ACHN (cell line): ENCODE measurements at regions not wholly inside any gene's neighbourhood (a gene's known extent, or its start where the extent isn't known, plus 50 kb on each side); places are given as distances from the start of the nearest gene placed in this dataset.
A peak's percentile ranks its signal among the peaks of the same experiment; 100 is the strongest.
"Not testable (repeated sequence)": the region's sequence is repeated elsewhere in the genome, so short reads cannot be mapped to it uniquely, and the experiment has no call there.

Experiments used
- DNase-seq: peaks from one replicate; pipeline ENCODE4 v3.0.0-alpha.2; 2015
- in situ Hi-C: cut with HindIII; loops from 2 replicates; pipeline ENCODE4 v1.10.0; 2017; ENCODE audit warnings: low sequenced_read_pairs, low pct_ligation_motif_present, low pct_unique_long_range_greater_than_20kb

GRCh38 chr1:189606795-189607476, 870.7 kb downstream of the BRINP3 start:
- in situ Hi-C loops: no loop called here
- peak; percentile 51 for DNase-seq

GRCh38 chr1:189607477-189608096, 870.1 kb downstream of the BRINP3 start:
- DNase-seq: no peak

GRCh38 chr1:189609167-189609566, 868.5 kb downstream of the BRINP3 start:
- DNase-seq: no peak
- in situ Hi-C loops: no loop called here

More at GRCh38 chr1:189607477-189608096, 870.1 kb downstream of the BRINP3 start:
- in situ Hi-C loops: no loop called here

GRCh38 chr1:189616893-189617292, 860.8 kb downstream of the BRINP3 start:
- DNase-seq: peak; percentile 84
- in situ Hi-C loops: no loop called here

GRCh38 chr1:189619682-189620332, 857.9 kb downstream of the BRINP3 start:
- in situ Hi-C loops: no loop called here
- DNase-seq: peak; percentile 92

GRCh38 chr1:189620471-189620870, 857.2 kb downstream of the BRINP3 start:
- DNase-seq: no peak
- in situ Hi-C loops: no loop called here

- in situ Hi-C loops: no loop called here
- DNase-seq: no peak
Observed at GRCh38 chr1:189623336-189623735, 854.3 kb downstream of the BRINP3 start.

- DNase-seq: no peak
- in situ Hi-C loops: no loop called here
Observed at GRCh38 chr1:189627427-189627826, 850.2 kb downstream of the BRINP3 start.

- in situ Hi-C loops: no loop called here
- DNase-seq: no peak
Observed at GRCh38 chr1:189628857-189629256, 848.8 kb downstream of the BRINP3 start.

- in situ Hi-C loops: no loop called here
- no peak for DNase-seq
Observed at GRCh38 chr1:189633658-189634057, 844.0 kb downstream of the BRINP3 start.

GRCh38 chr1:189637041-189637440, 840.6 kb downstream of the BRINP3 start:
- in situ Hi-C loops: no loop called here
- no peak for DNase-seq

GRCh38 chr1:189644156-189644555, 833.5 kb downstream of the BRINP3 start:
- in situ Hi-C loops, DNase-seq: not testable (repeated sequence)

GRCh38 chr1:189644970-189645369, 832.7 kb downstream of the BRINP3 start:
- no peak for DNase-seq
- in situ Hi-C loops: no loop called here

- in situ Hi-C loops: no loop called here
- DNase-seq: no peak
Observed at GRCh38 chr1:189646066-189646465, 831.6 kb downstream of the BRINP3 start.

GRCh38 chr1:189654906-189655305, 822.8 kb downstream of the BRINP3 start:
- no peak for DNase-seq
- in situ Hi-C loops: no loop called here

GRCh38 chr1:189656628-189657530, 820.8 kb downstream of the BRINP3 start:
- in situ Hi-C loops: no loop called here
- DNase-seq: no peak

- no peak for DNase-seq
- in situ Hi-C loops: no loop called here
Observed at GRCh38 chr1:189657715-189658114, 819.9 kb downstream of the BRINP3 start.

GRCh38 chr1:189658381-189658780, 819.3 kb downstream of the BRINP3 start:
- in situ Hi-C loops: no loop called here
- no peak for DNase-seq

GRCh38 chr1:189659731-189660130, 817.9 kb downstream of the BRINP3 start:
- DNase-seq: no peak

More at GRCh38 chr1:189659731-189660130, 817.9 kb downstream of the BRINP3 start:
- in situ Hi-C loops: no loop called here
